Gastroesophageal sphincter (tissue), 3 donors: ENCODE measurements at regions not wholly inside any gene's neighbourhood (a gene's known extent, or its start where the extent isn't known, plus 50 kb on each side); places are given as distances from the start of the nearest gene placed in this dataset.

Source experiments
- EP300 ChIP-seq: sonication (generic); formaldehyde crosslinking; IDR thresholded peaks from one replicate; pipeline ENCODE4 v1.6.1; 2017; ENCODE audit warnings: antibody characterized with exemption, mild to moderate bottlenecking
- TF ChIP-seq, protein P1 (sequence below), 4 experiments: fragments of 200-600 bp in 2 of 4; fragments of 450-650 bp in 2 of 4; sonication (generic) in 1 of 4; IDR thresholded peaks; one replicate each; pipeline ENCODE4 v1.5.1; 2017 to 2019; ENCODE audit warnings: antibody characterized with exemption in 4 of 4, mild to moderate bottlenecking in 2 of 4, moderate library complexity in 2 of 4

DNA sequence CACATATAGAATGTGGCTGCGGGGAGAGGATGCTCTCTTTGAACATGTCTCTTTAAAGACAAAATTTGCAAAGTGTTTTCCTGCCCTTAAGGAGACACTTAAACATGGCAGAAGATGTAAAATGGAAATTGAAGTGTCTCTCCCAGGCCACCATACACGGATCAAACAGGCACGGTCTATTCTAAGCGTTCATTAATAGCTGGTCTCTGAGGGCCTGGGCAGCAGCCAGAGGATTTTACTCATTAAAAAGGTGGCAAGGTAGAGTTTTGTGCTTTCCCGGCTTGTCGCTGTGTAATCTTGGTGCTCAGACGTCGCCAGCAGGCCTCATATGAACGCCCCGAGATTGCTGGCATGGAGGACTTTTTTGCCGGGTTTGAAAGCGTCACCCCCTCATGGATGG, 205.5 kb downstream of the EMX2 start:
- TF ChIP-seq EP300, result no peak
- TF ChIP-seq, protein P1, sequence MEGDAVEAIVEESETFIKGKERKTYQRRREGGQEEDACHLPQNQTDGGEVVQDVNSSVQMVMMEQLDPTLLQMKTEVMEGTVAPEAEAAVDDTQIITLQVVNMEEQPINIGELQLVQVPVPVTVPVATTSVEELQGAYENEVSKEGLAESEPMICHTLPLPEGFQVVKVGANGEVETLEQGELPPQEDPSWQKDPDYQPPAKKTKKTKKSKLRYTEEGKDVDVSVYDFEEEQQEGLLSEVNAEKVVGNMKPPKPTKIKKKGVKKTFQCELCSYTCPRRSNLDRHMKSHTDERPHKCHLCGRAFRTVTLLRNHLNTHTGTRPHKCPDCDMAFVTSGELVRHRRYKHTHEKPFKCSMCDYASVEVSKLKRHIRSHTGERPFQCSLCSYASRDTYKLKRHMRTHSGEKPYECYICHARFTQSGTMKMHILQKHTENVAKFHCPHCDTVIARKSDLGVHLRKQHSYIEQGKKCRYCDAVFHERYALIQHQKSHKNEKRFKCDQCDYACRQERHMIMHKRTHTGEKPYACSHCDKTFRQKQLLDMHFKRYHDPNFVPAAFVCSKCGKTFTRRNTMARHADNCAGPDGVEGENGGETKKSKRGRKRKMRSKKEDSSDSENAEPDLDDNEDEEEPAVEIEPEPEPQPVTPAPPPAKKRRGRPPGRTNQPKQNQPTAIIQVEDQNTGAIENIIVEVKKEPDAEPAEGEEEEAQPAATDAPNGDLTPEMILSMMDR (IDR thresholded peaks at IDR 0.05), result no peak
